ENCODE measurements at regions not wholly inside any gene's neighbourhood (a gene's known extent, or its start where the extent isn't known, plus 50 kb on each side); places are given as distances from the start of the nearest gene placed in this dataset.

DNA sequence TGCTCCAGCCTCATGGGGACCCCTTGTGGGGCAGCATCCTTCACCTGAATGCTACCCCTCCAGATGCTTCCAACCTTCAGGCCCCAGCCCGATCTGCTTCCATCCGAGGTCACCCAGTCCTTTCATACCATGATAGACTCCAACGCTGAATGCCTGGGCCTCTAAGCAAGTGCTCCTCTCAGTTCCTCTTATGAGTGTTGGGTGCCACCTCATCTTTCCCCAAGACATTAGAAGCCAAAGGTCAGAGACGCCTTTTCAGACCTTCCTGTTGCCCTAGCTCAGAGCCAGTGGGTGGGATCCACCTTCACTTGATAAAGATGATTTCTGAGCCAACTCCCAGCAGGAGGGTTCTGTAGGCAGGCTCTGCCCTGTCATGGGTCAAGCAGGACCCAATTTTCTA, 174.5 kb upstream of the MGAT5 start:
- TF ChIP-seq STAT5B (CRISPR knock-in tag; IDR thresholded peaks at IDR 0.05) (no peak), BRD9 (IDR thresholded peaks at IDR 0.05; ENCODE audit: low read depth, partially characterized antibody) (no peak)
- in situ Hi-C loops (cut with MboI) = no loop called here
- 6% methylated on average over 4 of the region's 4 CpGs for WGBS (ENCODE audit: insufficient coverage, low coverage, missing lambda C conversion rate)
- no peak for FAIRE-seq
- no peaks in the 10 kb centered on the region for H3K9me1 ChIP-seq (ENCODE audit: control insufficient read depth, insufficient read depth, low read length)
- ChIA-PET CTCF (ENCODE audit: low intra/inter-chr PET ratio) (no interaction called here), POLR2A (no interaction called here)
- H4K20me1 ChIP-seq (replicated peaks; ENCODE audit: control insufficient read depth, insufficient read depth, low read length) = no peaks in the 10 kb centered on the region; the same call in 1 of the 2 replicates
- H3K9me3 ChIP-seq (replicated peaks; ENCODE audit: control insufficient read depth, insufficient read depth, low read depth, low read length) = no peaks in the 10 kb centered on the region
- no peak overlapping the region for H2AFZ ChIP-seq (ENCODE audit: low read depth, low read length)
- no TSS peak for BruUV-seq (replicated peaks)
- no peak overlapping the region for H3K4me3 ChIP-seq
- H3K79me2 ChIP-seq (ENCODE audit: control insufficient read depth, insufficient read depth, low read length) = no peaks in the 10 kb centered on the region
- no peak for ATAC-seq
- H3K36me3 ChIP-seq (ENCODE audit: control insufficient read depth, insufficient read depth, low read length) = no peaks in the 10 kb centered on the region
- intact Hi-C loops (cut with micrococcal nuclease) = loop anchor here (10.0 kb wide), 1 partner anchor 195 kb away; no protein-coding TSS in a partner anchor
- H3K9ac ChIP-seq (ENCODE audit: insufficient read depth in 1 of 2, low read depth in 2 of 2, low read length in 2 of 2) = no peak overlapping the region
- H3K4me2 ChIP-seq (ENCODE audit: insufficient read depth, low read length) = no peak overlapping the region
- peaks cover 10 to 40% of the 10 kb centered on the region in 2 experiments; a peak in 4 of 5 replicates for H3K27me3 ChIP-seq (ENCODE audit: control insufficient read depth in 2 of 2, insufficient read depth in 2 of 2, low read length in 2 of 2)
- no peaks in the 10 kb centered on the region for H3K4me1 ChIP-seq (replicated peaks in 1 of 2; ENCODE audit: control insufficient read depth in 2 of 2, insufficient read depth in 2 of 2, low read length in 2 of 2)
- H3K27ac ChIP-seq (ENCODE audit: extremely low read depth, low read depth, low read length) = no peak overlapping the region
- DNase-seq (ENCODE audit: extremely low read depth in 1 of 4, low spot score in 3 of 4) = no peak

- Histone ChIP-seq H3K36me3 (ENCODE audit: control insufficient read depth, insufficient read depth, low read length) (no peaks in the 10 kb centered on the region), H3K9ac (ENCODE audit: insufficient read depth in 1 of 2, low read depth in 2 of 2, low read length in 2 of 2) (no peak overlapping the region), H3K9me1 (ENCODE audit: control insufficient read depth, insufficient read depth, low read length) (no peaks in the 10 kb centered on the region), H2AFZ (ENCODE audit: low read depth, low read length) (no peak overlapping the region), H3K79me2 (ENCODE audit: control insufficient read depth, insufficient read depth, low read length) (no peaks in the 10 kb centered on the region), H3K27ac (ENCODE audit: extremely low read depth, low read depth, low read length) (no peak overlapping the region), H3K9me3 (replicated peaks; ENCODE audit: control insufficient read depth, insufficient read depth, low read depth, low read length) (no peaks in the 10 kb centered on the region), H3K4me3 (no peak overlapping the region), H4K20me1 (replicated peaks; ENCODE audit: control insufficient read depth, insufficient read depth, low read length) (no peaks in the 10 kb centered on the region; the same call in 1 of the 2 replicates), H3K4me2 (ENCODE audit: insufficient read depth, low read length) (no peak overlapping the region), H3K27me3 (ENCODE audit: control insufficient read depth in 2 of 2, insufficient read depth in 2 of 2, low read length in 2 of 2) (peaks cover 10 to 42% of the 10 kb centered on the region in 2 experiments; a peak in 4 of 5 replicates), H3K4me1 (replicated peaks in 1 of 2; ENCODE audit: control insufficient read depth in 2 of 2, insufficient read depth in 2 of 2, low read length in 2 of 2) (no peaks in the 10 kb centered on the region)
- ATAC-seq (no peak), FAIRE-seq (no peak), DNase-seq (ENCODE audit: extremely low read depth in 1 of 4, low spot score in 3 of 4) (no peak)
- 6% methylated on average over 7 of the region's 7 CpGs for WGBS (ENCODE audit: insufficient coverage, low coverage, missing lambda C conversion rate)
- CTCF ChIA-PET (ENCODE audit: low intra/inter-chr PET ratio) = no interaction called here
- POLR2A ChIA-PET = interaction anchor here (0.8 kb wide), 1 partner anchor 10 kb away, joined by 3 read pairs; no protein-coding TSS in a partner anchor
- intact Hi-C loops (cut with micrococcal nuclease) = no loop called here
- in situ Hi-C loops (cut with MboI) = no loop called here
- BruUV-seq (replicated peaks) = no TSS peak
- no peak for TF ChIP-seq ZNF282 (CRISPR knock-in tag; IDR thresholded peaks at IDR 0.05)
- no peak for TF ChIP-seq ZNF780A (CRISPR knock-in tag; IDR thresholded peaks at IDR 0.05)
- no peak for TF ChIP-seq NFRKB (IDR thresholded peaks at IDR 0.05; ENCODE audit: low read depth)
- no peak for TF ChIP-seq FOXK2 (conservative IDR thresholded peaks at IDR 0.05 in 1 of 2, IDR thresholded peaks at IDR 0.05 in 1 of 2; ENCODE audit: low read depth in 2 of 2)
- TF ChIP-seq CBFA2T2 (conservative IDR thresholded peaks at IDR 0.05) = no peak
- no peak for TF ChIP-seq ARID1B (IDR thresholded peaks at IDR 0.05)
- TF ChIP-seq EGR1 (conservative IDR thresholded peaks at IDR 0.05) = no peak
- TF ChIP-seq TOE1 (IDR thresholded peaks at IDR 0.05; ENCODE audit: borderline replicate concordance) = no peak
- TF ChIP-seq TOE1 (CRISPR knock-in tag; IDR thresholded peaks at IDR 0.05; ENCODE audit: borderline replicate concordance, low read depth) = no peak
- TF ChIP-seq CREB5 (CRISPR knock-in tag; IDR thresholded peaks at IDR 0.05) = no peak
Observed at GRCh38 chr2:134080386-134081089, 173.3 kb upstream of the MGAT5 start.
